GM18517 (cell line): ENCODE measurements at regions not wholly inside any gene's neighbourhood (a gene's known extent, or its start where the extent isn't known, plus 50 kb on each side); places are given as distances from the start of the nearest gene placed in this dataset.

Experiments used
- ATAC-seq: cut with Tn5 transposase; IDR thresholded peaks from one replicate; pipeline ENCODE4 v1.9.1; 2021; ENCODE audit warnings: mild to moderate bottlenecking, moderate library complexity; ENCODE audit not compliant: unreplicated experiment

GRCh38 chr1:166221316-166221715 lies 54.5 kb upstream of the FAM78B start:
- ATAC-seq: no peak

- ATAC-seq: no peak
These were observed 67.1 kb upstream of the FAM78B start for GRCh38 chr1:166233750-166234366.

- no peak for ATAC-seq
These were observed 68.9 kb upstream of the FAM78B start for GRCh38 chr1:166235728-166236127.

GRCh38 chr1:166237675-166238074 lies 70.9 kb upstream of the FAM78B start:
- no peak for ATAC-seq

- no peak for ATAC-seq
These were observed 86.4 kb upstream of the FAM78B start for GRCh38 chr1:166253076-166253779.

- no peak for ATAC-seq
These were observed 91.2 kb upstream of the FAM78B start for GRCh38 chr1:166258017-166258416.

- ATAC-seq: no peak
These were observed 94.7 kb upstream of the FAM78B start for GRCh38 chr1:166261511-166261910.

GRCh38 chr1:166270476-166271150 lies 103.8 kb upstream of the FAM78B start:
- no peak for ATAC-seq

- ATAC-seq: no peak
These were observed 104.3 kb upstream of the FAM78B start for GRCh38 chr1:166271151-166271538.

GRCh38 chr1:166272155-166272554 lies 105.4 kb upstream of the FAM78B start:
- ATAC-seq: peak; percentile 61

GRCh38 chr1:166272851-166273250 lies 106.0 kb upstream of the FAM78B start:
- ATAC-seq: no peak

- ATAC-seq: no peak
These were observed 106.8 kb upstream of the FAM78B start for GRCh38 chr1:166273618-166274017.

- no peak for ATAC-seq
These were observed 115.8 kb upstream of the FAM78B start for GRCh38 chr1:166282391-166283137.

GRCh38 chr1:166283190-166283589 lies 116.4 kb upstream of the FAM78B start:
- no peak for ATAC-seq

- no peak for ATAC-seq
These were observed 116.8 kb upstream of the FAM78B start for GRCh38 chr1:166283600-166283999.

GRCh38 chr1:166289309-166290050 lies 122.7 kb upstream of the FAM78B start:
- no peak for ATAC-seq

GRCh38 chr1:166295656-166296055 lies 128.9 kb upstream of the FAM78B start:
- no peak for ATAC-seq

GRCh38 chr1:166297993-166298392 lies 131.2 kb upstream of the FAM78B start:
- no peak for ATAC-seq

GRCh38 chr1:166300767-166301166 lies 134.0 kb upstream of the FAM78B start:
- no peak for ATAC-seq

- no peak for ATAC-seq
These were observed 136.4 kb upstream of the FAM78B start for GRCh38 chr1:166302989-166303758.
